Astrocyte (in vitro differentiated cells and primary cell): ENCODE measurements at regions not wholly inside any gene's neighbourhood (a gene's known extent, or its start where the extent isn't known, plus 50 kb on each side); places are given as distances from the start of the nearest gene placed in this dataset.

ENCODE experiments used
- DNase-seq: peaks from one replicate; pipeline ENCODE4 v3.0.0-alpha.2; 2010; ENCODE audit warnings: low read depth
- FAIRE-seq: peaks from 2 replicates; lab custom pipeline; 2011; peaks lifted over from hg19 to GRCh38; lab: Jason Lieb, UNC
- H2AFZ ChIP-seq: 2 replicates; pipeline ENCODE4 v1.6.0; 2012; ENCODE audit warnings: low read depth, low read length, inconsistent platforms
- H3K27ac ChIP-seq: 2 replicates; pipeline ENCODE4 v1.5.1; 2011; ENCODE audit warnings: low read depth, low read length, inconsistent platforms
- H3K27me3 ChIP-seq: 2 replicates; pipeline ENCODE4 v1.6.0; 2011; ENCODE audit warnings: low read length, inconsistent platforms; ENCODE audit not compliant: insufficient read depth
- H3K36me3 ChIP-seq: 2 replicates; pipeline ENCODE4 v1.5.1; 2011; ENCODE audit warnings: low read length, inconsistent platforms; ENCODE audit not compliant: insufficient read depth
- H3K4me1 ChIP-seq: 2 replicates; pipeline ENCODE4 v1.5.1; 2011; ENCODE audit warnings: low read length, inconsistent platforms; ENCODE audit not compliant: insufficient read depth
- H3K4me2 ChIP-seq: 2 replicates; pipeline ENCODE4 v1.6.0; 2012; ENCODE audit warnings: low read length, inconsistent platforms
- H3K4me3 ChIP-seq: 2 replicates; pipeline ENCODE4 v1.5.1; 2011; ENCODE audit warnings: low read depth, mild to moderate bottlenecking, low read length, inconsistent platforms; ENCODE audit not compliant: insufficient read depth
- H3K79me2 ChIP-seq: 2 replicates; pipeline ENCODE4 v1.6.0; 2012; ENCODE audit warnings: mild to moderate bottlenecking, low read length, inconsistent platforms; ENCODE audit not compliant: insufficient read depth
- H3K9ac ChIP-seq: 2 replicates; pipeline ENCODE4 v1.6.0; 2012; ENCODE audit warnings: mild to moderate bottlenecking, low read length, inconsistent platforms
- H3K9me3 ChIP-seq: 2 replicates; pipeline ENCODE4 v1.5.1; 2012; ENCODE audit warnings: low read depth, mild to moderate bottlenecking, low read length, inconsistent platforms; ENCODE audit not compliant: insufficient read depth
- H4K20me1 ChIP-seq: 2 replicates; pipeline ENCODE4 v1.6.0; 2012; ENCODE audit warnings: low read length, inconsistent platforms; ENCODE audit not compliant: insufficient read depth
- H3K27ac Mint-ChIP-seq: one replicate; pipeline ENCODE4 v1.8.0; 2021; ENCODE audit warnings: mild to moderate bottlenecking, mixed read lengths; ENCODE audit not compliant: unreplicated experiment
- H3K27me3 Mint-ChIP-seq: one replicate; pipeline ENCODE4 v1.8.0; 2021; ENCODE audit warnings: low read depth, mixed read lengths; ENCODE audit not compliant: unreplicated experiment
- H3K36me3 Mint-ChIP-seq: one replicate; pipeline ENCODE4 v1.8.0; 2021; ENCODE audit warnings: low read depth, mixed read lengths; ENCODE audit not compliant: unreplicated experiment
- H3K4me1 Mint-ChIP-seq: one replicate; pipeline ENCODE4 v1.8.0; 2021; ENCODE audit warnings: low read depth, mixed read lengths; ENCODE audit not compliant: unreplicated experiment
- H3K4me3 Mint-ChIP-seq: one replicate; pipeline ENCODE4 v1.8.0; 2021; ENCODE audit warnings: mild to moderate bottlenecking, moderate library complexity, mixed read lengths; ENCODE audit not compliant: unreplicated experiment
- H3K9me3 Mint-ChIP-seq: one replicate; pipeline ENCODE4 v1.8.0; 2021; ENCODE audit warnings: mild to moderate bottlenecking, mixed read lengths; ENCODE audit not compliant: unreplicated experiment
- CTCF ChIP-seq: IDR thresholded peaks from 2 replicates; pipeline ENCODE4 v1.5.1; 2011; ENCODE audit warnings: low read depth, mild to moderate bottlenecking, inconsistent platforms, low read length, moderate library complexity; ENCODE audit not compliant: insufficient read depth
- EZH2 ChIP-seq: IDR thresholded peaks from 2 replicates; pipeline ENCODE4 v1.6.1; 2012; ENCODE audit warnings: mild to moderate bottlenecking, low read length, inconsistent platforms; ENCODE audit not compliant: insufficient read depth

DNA sequence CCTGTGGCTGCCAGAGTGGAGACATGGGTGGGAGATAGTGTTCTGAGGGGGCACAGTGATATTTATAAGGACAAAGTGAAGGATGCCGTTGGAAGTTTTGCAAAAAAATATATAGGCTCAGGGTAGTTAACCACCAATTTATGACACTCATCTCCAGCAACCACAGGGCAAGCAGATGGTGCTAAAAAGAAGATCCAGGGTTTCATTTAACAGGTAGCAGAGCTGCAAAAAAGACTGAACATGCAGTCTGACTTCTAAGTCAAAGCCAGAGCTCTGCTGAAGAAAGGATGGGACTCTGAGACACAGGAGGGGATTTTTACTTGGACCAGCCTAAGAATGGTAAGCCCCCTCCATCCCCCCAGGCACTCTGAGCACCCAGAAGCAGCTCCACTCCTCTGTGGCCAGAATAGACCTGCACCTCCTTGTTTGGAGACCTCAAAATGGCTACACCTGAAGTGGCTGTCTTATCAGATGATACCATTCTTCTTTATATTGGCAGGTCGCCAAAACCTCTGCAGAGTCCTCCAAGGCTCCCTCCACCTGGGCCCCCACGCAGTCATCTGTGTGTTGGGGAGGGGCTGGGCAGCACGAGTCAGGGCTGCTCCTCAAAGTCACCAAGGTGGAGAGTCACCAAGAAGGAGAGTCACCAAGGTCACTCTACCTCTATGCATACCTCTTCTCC, 161.4 kb upstream of the FAM9B start:
- H3K9ac ChIP-seq, result no peak overlapping the region
- no peak overlapping the region for H2AFZ ChIP-seq
- H3K36me3 ChIP-seq, result no peaks in the 10 kb centered on the region
- no peaks in the 10 kb centered on the region for H3K9me3 ChIP-seq
- no peak overlapping the region for H3K4me3 ChIP-seq
- H3K27ac ChIP-seq, result no peak overlapping the region
- no peak for DNase-seq
- no peak overlapping the region for H3K27ac Mint-ChIP-seq
- peaks cover 2% of the 10 kb centered on the region for H3K27me3 Mint-ChIP-seq
- no peaks in the 10 kb centered on the region for H4K20me1 ChIP-seq
- no peaks in the 10 kb centered on the region for H3K9me3 Mint-ChIP-seq
- H3K4me2 ChIP-seq, result no peak overlapping the region
- H3K79me2 ChIP-seq, result no peaks in the 10 kb centered on the region
- H3K4me1 ChIP-seq, result no peaks in the 10 kb centered on the region
- TF ChIP-seq EZH2 (no peak), CTCF (no peak)
- no peaks in the 10 kb centered on the region for H3K27me3 ChIP-seq
- FAIRE-seq, result no peak
- H3K4me1 Mint-ChIP-seq, result no peaks in the 10 kb centered on the region
- no peak overlapping the region for H3K4me3 Mint-ChIP-seq
- H3K36me3 Mint-ChIP-seq, result no peaks in the 10 kb centered on the region

- H3K4me1 Mint-ChIP-seq, result no peaks in the 10 kb centered on the region
- no peaks in the 10 kb centered on the region for H3K36me3 Mint-ChIP-seq
- no peak overlapping the region for H3K4me3 ChIP-seq
- H3K9me3 ChIP-seq, result no peaks in the 10 kb centered on the region
- H3K9me3 Mint-ChIP-seq, result no peaks in the 10 kb centered on the region
- TF ChIP-seq EZH2 (no peak), CTCF (no peak)
- H4K20me1 ChIP-seq, result no peaks in the 10 kb centered on the region
- no peaks in the 10 kb centered on the region for H3K79me2 ChIP-seq
- H3K27ac ChIP-seq, result no peak overlapping the region
- H3K27ac Mint-ChIP-seq, result no peak overlapping the region
- DNase-seq, result peak; percentile 29
- H2AFZ ChIP-seq, result no peak overlapping the region
- FAIRE-seq, result no peak
- H3K36me3 ChIP-seq, result no peaks in the 10 kb centered on the region
- no peaks in the 10 kb centered on the region for H3K4me1 ChIP-seq
- no peaks in the 10 kb centered on the region for H3K27me3 ChIP-seq
- H3K4me2 ChIP-seq, result no peak overlapping the region
- H3K4me3 Mint-ChIP-seq, result no peak overlapping the region
- no peak overlapping the region for H3K9ac ChIP-seq
- peaks cover 2% of the 10 kb centered on the region for H3K27me3 Mint-ChIP-seq
Measured at GRCh38 chrX:9196961-9197640, 163.2 kb upstream of the FAM9B start.

- H4K20me1 ChIP-seq, result no peaks in the 10 kb centered on the region
- no peaks in the 10 kb centered on the region for H3K79me2 ChIP-seq
- no peaks in the 10 kb centered on the region for H3K9me3 ChIP-seq
- no peak overlapping the region for H3K9ac ChIP-seq
- no peak overlapping the region for H3K27ac ChIP-seq
- no peak overlapping the region for H2AFZ ChIP-seq
- H3K36me3 Mint-ChIP-seq, result no peaks in the 10 kb centered on the region
- FAIRE-seq (no peak), DNase-seq (no peak)
- H3K27me3 ChIP-seq, result no peaks in the 10 kb centered on the region
- TF ChIP-seq CTCF (no peak), EZH2 (no peak)
- no peaks in the 10 kb centered on the region for H3K9me3 Mint-ChIP-seq
- H3K4me3 Mint-ChIP-seq, result no peak overlapping the region
- H3K4me2 ChIP-seq, result no peak overlapping the region
- H3K4me3 ChIP-seq, result no peak overlapping the region
- no peak overlapping the region for H3K27ac Mint-ChIP-seq
- H3K4me1 ChIP-seq, result no peaks in the 10 kb centered on the region
- H3K36me3 ChIP-seq, result no peaks in the 10 kb centered on the region
- no peaks in the 10 kb centered on the region for H3K4me1 Mint-ChIP-seq
- peaks cover 9% of the 10 kb centered on the region for H3K27me3 Mint-ChIP-seq
Measured at GRCh38 chrX:9204560-9204959, 170.6 kb upstream of the FAM9B start.
